SK-N-SH (cell line): ENCODE measurements at regions not wholly inside any gene's neighbourhood (a gene's known extent, or its start where the extent isn't known, plus 50 kb on each side); places are given as distances from the start of the nearest gene placed in this dataset.

Source experiments
- CTCF ChIA-PET: fragments of 300-600, 350-600 bp; formaldehyde crosslinking; extraction: SDS; loops from one replicate; lab custom pipeline; 2021; lab: Yijun Ruan, JAX
- POLR2A ChIA-PET: fragments of 350-600 bp; sonication (Branson Sonifier 250); formaldehyde crosslinking; extraction: SDS; loops from one replicate; lab custom pipeline; 2020; ENCODE audit warnings: antibody characterized with exemption, inconsistent platforms; lab: Yijun Ruan, JAX
- DNase-seq: peaks from one replicate; pipeline ENCODE4 v3.0.0; 2012
- H2AFZ ChIP-seq: fragments of 200-600 bp; sonication (generic); 2 replicates; pipeline ENCODE4 v1.8.1; 2016; ENCODE audit warnings: antibody characterized with exemption, mild to moderate bottlenecking, low read depth
- H3F3A ChIP-seq: fragments of 200-600 bp; sonication (generic); replicated peaks from 2 replicates; pipeline ENCODE3; 2016; ENCODE audit warnings: antibody characterized with exemption, mild to moderate bottlenecking; ENCODE audit not compliant: insufficient read depth
- H3K27ac ChIP-seq, 2 experiments: fragments of 200-500 bp in 1 of 2; fragments of 200-600 bp in 1 of 2; sonication (Bioruptor generic) in 1 of 2; sonication (generic), shearing (Covaris generic) in 1 of 2; 2 replicates each; pipeline versions ENCODE4 v1.5.1 to v1.6.1; 2014 to 2016; ENCODE audit warnings: low read depth in 2 of 2, inconsistent platforms in 1 of 2, low read length in 1 of 2, mild to moderate bottlenecking in 1 of 2, mixed read lengths in 1 of 2
- H3K27me3 ChIP-seq: fragments of 200-600 bp; sonication (generic), shearing (Covaris generic); 2 replicates; pipeline ENCODE4 v1.6.1; 2016; ENCODE audit warnings: mixed run types; ENCODE audit not compliant: insufficient read depth
- H3K36me3 ChIP-seq, 2 experiments: fragments of 200-500 bp in 1 of 2; fragments of 200-600 bp in 1 of 2; sonication (Bioruptor generic) in 1 of 2; sonication (generic) in 1 of 2; replicated peaks in 1 of 2; 2 replicates each; pipeline versions ENCODE3 to v1.5.1; 2014 to 2016; ENCODE audit warnings: low read length in 1 of 2, mild to moderate bottlenecking in 1 of 2; ENCODE audit not compliant: insufficient read depth in 2 of 2, control insufficient read depth in 1 of 2
- H3K4me1 ChIP-seq, 2 experiments: fragments of 200-500 bp in 1 of 2; fragments of 200-600 bp in 1 of 2; sonication (Bioruptor generic) in 1 of 2; sonication (generic), shearing (Covaris generic) in 1 of 2; 2 replicates each; pipeline versions ENCODE4 v1.5.1 to v1.6.1; 2014 to 2016; ENCODE audit warnings: low read depth in 1 of 2, low read length in 1 of 2, mixed run types in 1 of 2; ENCODE audit not compliant: insufficient read depth in 2 of 2, control insufficient read depth in 1 of 2
- H3K4me2 ChIP-seq: fragments of 200-600 bp; sonication (generic), shearing (Covaris generic); 2 replicates; pipeline ENCODE4 v1.6.1; 2017; ENCODE audit warnings: mixed run types
- H3K4me3 ChIP-seq, 2 experiments: fragments of 200-500 bp in 1 of 2; fragments of 200-600 bp in 1 of 2; sonication (Bioruptor generic) in 1 of 2; sonication (generic), shearing (Covaris generic) in 1 of 2; 2 replicates each; pipeline versions ENCODE4 v1.5.1 to v1.8.1; 2014 to 2016; ENCODE audit warnings: low read depth in 2 of 2, inconsistent platforms in 1 of 2, low read length in 1 of 2, mild to moderate bottlenecking in 1 of 2, mixed read lengths in 1 of 2, moderate library complexity in 1 of 2
- H3K79me2 ChIP-seq: fragments of 200-600 bp; sonication (generic); 2 replicates; pipeline ENCODE4 v1.8.1; 2017; ENCODE audit warnings: mild to moderate bottlenecking; ENCODE audit not compliant: insufficient read depth
- H3K9ac ChIP-seq: fragments of 200-600 bp; sonication (generic); 2 replicates; pipeline ENCODE4 v1.6.1; 2017; ENCODE audit warnings: mixed run types
- H3K9me2 ChIP-seq: fragments of 200-600 bp; sonication (generic); 2 replicates; pipeline ENCODE4 v1.6.1; 2017; ENCODE audit warnings: mixed run types
- H3K9me3 ChIP-seq: fragments of 200-600 bp; sonication (generic); 2 replicates; pipeline ENCODE4 v1.6.1; 2017; ENCODE audit warnings: mixed run types, mild to moderate bottlenecking, moderate library complexity
- H4K20me1 ChIP-seq: fragments of 200-600 bp; sonication (generic); 2 replicates; pipeline ENCODE4 v1.6.1; 2017; ENCODE audit warnings: mild to moderate bottlenecking, mixed run types; ENCODE audit not compliant: insufficient read depth
- CHD2 ChIP-seq: fragments of 150-350 bp; IDR thresholded peaks from 2 replicates; pipeline ENCODE4 v1.6.1; 2018; ENCODE audit warnings: low read length; ENCODE audit not compliant: partially characterized antibody
- ELF1 ChIP-seq: IDR thresholded peaks from 2 replicates; pipeline ENCODE4 v1.4.0; 2012
- FOXM1 ChIP-seq: IDR thresholded peaks from 2 replicates; pipeline ENCODE4 v1.4.0; 2012; ENCODE audit warnings: low read depth, mild to moderate bottlenecking
- GABPA ChIP-seq: IDR thresholded peaks from 2 replicates; pipeline ENCODE4 v1.4.0; 2012; ENCODE audit warnings: low read depth, mild to moderate bottlenecking
- MEF2A ChIP-seq: IDR thresholded peaks from 2 replicates; pipeline ENCODE4 v1.4.0; 2012; ENCODE audit warnings: low read depth, borderline replicate concordance
- MXI1 ChIP-seq: IDR thresholded peaks from 2 replicates; pipeline ENCODE4 v1.6.1; 2012; ENCODE audit warnings: mild to moderate bottlenecking, low read depth, low read length, improper control_type of control experiment
- POLR2AphosphoS5 ChIP-seq: IDR thresholded peaks from 2 replicates; pipeline ENCODE4 v1.6.1; 2012; ENCODE audit warnings: low read depth, low read length
- RAD21 ChIP-seq: IDR thresholded peaks from 2 replicates; pipeline ENCODE4 v1.6.1; 2012; ENCODE audit warnings: mild to moderate bottlenecking, low read length
- RXRA ChIP-seq: IDR thresholded peaks from 2 replicates; pipeline ENCODE4 v1.4.0; 2012; ENCODE audit warnings: low read depth, mild to moderate bottlenecking, borderline replicate concordance
- SMC3 ChIP-seq: IDR thresholded peaks from 2 replicates; pipeline ENCODE4 v1.6.1; 2012; ENCODE audit warnings: low read depth, low read length, improper control_type of control experiment
- TAF1 ChIP-seq: IDR thresholded peaks from 2 replicates; pipeline ENCODE4 v1.6.1; 2012; ENCODE audit warnings: low read depth, mild to moderate bottlenecking, low read length, moderate library complexity, borderline replicate concordance
- TCF12 ChIP-seq: IDR thresholded peaks from 2 replicates; pipeline ENCODE4 v1.4.0; 2012
- YY1 ChIP-seq: IDR thresholded peaks from 2 replicates; pipeline ENCODE4 v1.4.0; 2012; ENCODE audit warnings: low read depth, mild to moderate bottlenecking
- WGBS: methylation state at CpG from one replicate; pipeline ENCODE4 v1.1.6; 2017; ENCODE audit warnings: low lambda C conversion rate; 5-methylcytosine and 5-hydroxymethylcytosine counted together
- TF ChIP-seq, protein P1 (sequence below): IDR thresholded peaks from 2 replicates; pipeline ENCODE4; 2012
- TF ChIP-seq, protein P2 (sequence below): IDR thresholded peaks from 2 replicates; pipeline ENCODE4 v1.4.0; 2012; ENCODE audit warnings: low read depth, borderline replicate concordance
- TF ChIP-seq, protein P3 (sequence below): fragments of 150-350 bp; IDR thresholded peaks from 2 replicates; pipeline ENCODE4 v1.6.1; 2017; ENCODE audit warnings: antibody characterized with exemption, low read length, low read depth, borderline replicate concordance
- TF ChIP-seq, protein P4 (sequence below): IDR thresholded peaks from 2 replicates; pipeline ENCODE4 v1.4.0; 2012; ENCODE audit warnings: low read depth, borderline replicate concordance

DNA sequence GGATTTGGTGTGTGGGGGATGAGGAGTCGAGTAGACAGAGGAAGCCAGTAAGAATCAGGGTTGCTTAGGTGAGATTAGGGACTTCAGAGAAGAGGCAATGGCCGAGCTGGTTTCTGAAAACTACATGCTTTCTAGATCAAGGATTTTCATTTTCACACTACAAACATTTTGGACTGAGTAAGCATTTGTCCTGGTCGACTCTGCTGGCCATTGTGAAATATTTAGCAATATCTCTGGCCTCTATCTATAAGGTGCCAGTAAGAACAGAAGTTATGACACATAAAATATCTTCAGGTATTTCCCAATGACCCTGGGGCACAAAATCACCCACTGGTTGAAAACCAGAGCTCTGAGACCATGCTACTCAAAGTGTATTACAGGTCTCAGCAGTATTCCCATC, 1275.1 kb upstream of the CDH8 start:
- Histone ChIP-seq H3K9ac (no peak overlapping the region), H3K36me3 (no peaks in the 10 kb centered on the region), H3F3A (no peaks in the 10 kb centered on the region), H3K4me1 (no peaks in the 10 kb centered on the region; a peak in 1 of 4 replicates), H3K4me3 (no peak overlapping the region), H3K79me2 (no peaks in the 10 kb centered on the region; the same call in 1 of the 2 replicates), H3K4me2 (no peak overlapping the region), H3K9me2 (no peaks in the 10 kb centered on the region), H3K27ac (no peak overlapping the region), H3K9me3 (no peaks in the 10 kb centered on the region), H4K20me1 (no peaks in the 10 kb centered on the region), H2AFZ (no peak overlapping the region), H3K27me3 (no peaks in the 10 kb centered on the region)
- WGBS: 42% methylated on average over 3 of the region's 3 CpGs
- CTCF ChIA-PET: interaction anchor here (1.2 kb wide), 1 partner anchor 22 kb away, joined by 3 read pairs; no protein-coding TSS in a partner anchor
- POLR2A ChIA-PET: no interaction called here
- TF ChIP-seq RAD21: no peak
- TF ChIP-seq TCF12: no peak
- TF ChIP-seq TAF1: no peak
- TF ChIP-seq MXI1: no peak
- no peak for TF ChIP-seq GABPA
- no peak for TF ChIP-seq SMC3
- TF ChIP-seq POLR2AphosphoS5: no peak
- TF ChIP-seq, protein P1, sequence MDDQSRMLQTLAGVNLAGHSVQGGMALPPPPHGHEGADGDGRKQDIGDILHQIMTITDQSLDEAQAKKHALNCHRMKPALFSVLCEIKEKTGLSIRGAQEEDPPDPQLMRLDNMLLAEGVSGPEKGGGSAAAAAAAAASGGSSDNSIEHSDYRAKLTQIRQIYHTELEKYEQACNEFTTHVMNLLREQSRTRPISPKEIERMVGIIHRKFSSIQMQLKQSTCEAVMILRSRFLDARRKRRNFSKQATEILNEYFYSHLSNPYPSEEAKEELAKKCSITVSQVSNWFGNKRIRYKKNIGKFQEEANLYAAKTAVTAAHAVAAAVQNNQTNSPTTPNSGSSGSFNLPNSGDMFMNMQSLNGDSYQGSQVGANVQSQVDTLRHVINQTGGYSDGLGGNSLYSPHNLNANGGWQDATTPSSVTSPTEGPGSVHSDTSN: no peak
- TF ChIP-seq, protein P2, sequence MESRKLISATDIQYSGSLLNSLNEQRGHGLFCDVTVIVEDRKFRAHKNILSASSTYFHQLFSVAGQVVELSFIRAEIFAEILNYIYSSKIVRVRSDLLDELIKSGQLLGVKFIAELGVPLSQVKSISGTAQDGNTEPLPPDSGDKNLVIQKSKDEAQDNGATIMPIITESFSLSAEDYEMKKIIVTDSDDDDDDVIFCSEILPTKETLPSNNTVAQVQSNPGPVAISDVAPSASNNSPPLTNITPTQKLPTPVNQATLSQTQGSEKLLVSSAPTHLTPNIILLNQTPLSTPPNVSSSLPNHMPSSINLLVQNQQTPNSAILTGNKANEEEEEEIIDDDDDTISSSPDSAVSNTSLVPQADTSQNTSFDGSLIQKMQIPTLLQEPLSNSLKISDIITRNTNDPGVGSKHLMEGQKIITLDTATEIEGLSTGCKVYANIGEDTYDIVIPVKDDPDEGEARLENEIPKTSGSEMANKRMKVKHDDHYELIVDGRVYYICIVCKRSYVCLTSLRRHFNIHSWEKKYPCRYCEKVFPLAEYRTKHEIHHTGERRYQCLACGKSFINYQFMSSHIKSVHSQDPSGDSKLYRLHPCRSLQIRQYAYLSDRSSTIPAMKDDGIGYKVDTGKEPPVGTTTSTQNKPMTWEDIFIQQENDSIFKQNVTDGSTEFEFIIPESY: no peak
- TF ChIP-seq CHD2: no peak
- TF ChIP-seq, protein P3, sequence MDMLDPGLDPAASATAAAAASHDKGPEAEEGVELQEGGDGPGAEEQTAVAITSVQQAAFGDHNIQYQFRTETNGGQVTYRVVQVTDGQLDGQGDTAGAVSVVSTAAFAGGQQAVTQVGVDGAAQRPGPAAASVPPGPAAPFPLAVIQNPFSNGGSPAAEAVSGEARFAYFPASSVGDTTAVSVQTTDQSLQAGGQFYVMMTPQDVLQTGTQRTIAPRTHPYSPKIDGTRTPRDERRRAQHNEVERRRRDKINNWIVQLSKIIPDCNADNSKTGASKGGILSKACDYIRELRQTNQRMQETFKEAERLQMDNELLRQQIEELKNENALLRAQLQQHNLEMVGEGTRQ: no peak
- TF ChIP-seq ELF1: no peak
- no peak for TF ChIP-seq FOXM1
- TF ChIP-seq MEF2A: no peak
- TF ChIP-seq, protein P4, sequence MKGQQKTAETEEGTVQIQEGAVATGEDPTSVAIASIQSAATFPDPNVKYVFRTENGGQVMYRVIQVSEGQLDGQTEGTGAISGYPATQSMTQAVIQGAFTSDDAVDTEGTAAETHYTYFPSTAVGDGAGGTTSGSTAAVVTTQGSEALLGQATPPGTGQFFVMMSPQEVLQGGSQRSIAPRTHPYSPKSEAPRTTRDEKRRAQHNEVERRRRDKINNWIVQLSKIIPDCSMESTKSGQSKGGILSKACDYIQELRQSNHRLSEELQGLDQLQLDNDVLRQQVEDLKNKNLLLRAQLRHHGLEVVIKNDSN: no peak
- no peak for TF ChIP-seq RXRA
- no peak for TF ChIP-seq YY1
- DNase-seq: no peak
